IMR-90 (cell line): ENCODE measurements at regions not wholly inside any gene's neighbourhood (a gene's known extent, or its start where the extent isn't known, plus 50 kb on each side); places are given as distances from the start of the nearest gene placed in this dataset.

Experiments
- BHLHE40 ChIP-seq: fragments of 150-350 bp; IDR thresholded peaks from 2 replicates; pipeline ENCODE4 v1.6.1; 2016; ENCODE audit warnings: mild to moderate bottlenecking, low read depth, low read length
- CEBPB ChIP-seq: IDR thresholded peaks from 2 replicates; pipeline ENCODE4 v1.6.1; 2012; ENCODE audit warnings: low read depth, low read length, improper control_type of control experiment
- FOS ChIP-seq: fragments of 150-350 bp; IDR thresholded peaks from 2 replicates; pipeline ENCODE4 v1.6.1; 2016; ENCODE audit warnings: low read depth, low read length
- MAFK ChIP-seq: IDR thresholded peaks from 2 replicates; pipeline ENCODE4 v1.6.1; 2012; ENCODE audit warnings: low read depth, low read length, improper control_type of control experiment
- MXI1 ChIP-seq: IDR thresholded peaks from 2 replicates; pipeline ENCODE4 v1.6.1; 2012; ENCODE audit warnings: low read depth, mild to moderate bottlenecking, low read length, moderate library complexity, borderline replicate concordance
- POLR2A ChIP-seq: IDR thresholded peaks from 2 replicates; pipeline ENCODE4 v1.6.1; 2012; ENCODE audit warnings: mild to moderate bottlenecking, low read depth, low read length
- RAD21 ChIP-seq: IDR thresholded peaks from 2 replicates; pipeline ENCODE4 v1.6.1; 2012; ENCODE audit warnings: low read length, improper control_type of control experiment
- RCOR1 ChIP-seq: IDR thresholded peaks from 2 replicates; pipeline ENCODE4 v1.6.1; 2012; ENCODE audit warnings: mild to moderate bottlenecking, low read length, improper control_type of control experiment; ENCODE audit not compliant: insufficient replicate concordance
- RFX5 ChIP-seq: IDR thresholded peaks from 2 replicates; pipeline ENCODE4 v1.8.0; 2012; ENCODE audit warnings: low read depth, mild to moderate bottlenecking, low read length, moderate library complexity
- SMC3 ChIP-seq: fragments of 150-350 bp; IDR thresholded peaks from 2 replicates; pipeline ENCODE4 v1.6.1; 2016; ENCODE audit warnings: low read depth, mild to moderate bottlenecking, antibody characterized with exemption, low read length, moderate library complexity
- TF ChIP-seq, protein P1 (sequence below): conservative IDR thresholded peaks from 2 replicates; pipeline ENCODE4 v1.5.1; 2012; ENCODE audit warnings: mild to moderate bottlenecking, low read depth, low read length, improper control_type of control experiment
- TF ChIP-seq, protein P2 (sequence below): fragments of 150-350 bp; IDR thresholded peaks from 2 replicates; pipeline ENCODE4 v1.6.1; 2017; ENCODE audit warnings: mild to moderate bottlenecking, antibody characterized with exemption, low read length, low read depth
- TF ChIP-seq, protein P3 (sequence below): fragments of 150-350 bp; IDR thresholded peaks from 2 replicates; pipeline ENCODE4 v1.6.1; 2016; ENCODE audit warnings: low read depth, mild to moderate bottlenecking, low read length, moderate library complexity, borderline replicate concordance

DNA sequence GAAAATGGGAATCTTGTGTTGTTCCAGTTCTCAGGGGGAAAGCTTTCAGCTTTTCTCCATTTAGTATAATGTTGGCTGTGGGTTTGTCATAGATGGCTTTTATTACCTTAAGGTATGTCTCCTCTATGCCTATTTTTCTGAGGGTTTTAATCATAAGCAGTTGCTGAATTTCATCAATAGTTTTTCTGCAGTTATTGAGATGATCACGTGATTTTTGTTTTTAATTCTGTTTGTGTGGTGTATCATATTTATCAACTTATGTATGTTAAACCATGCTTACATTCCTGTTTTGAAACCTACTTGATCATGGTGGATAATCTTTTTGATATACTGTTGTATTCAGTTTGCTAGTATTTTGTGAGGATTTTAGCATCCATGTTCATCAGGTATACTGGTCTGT is 66.8 kb upstream of the CENPE start:
- no peak for TF ChIP-seq SMC3
- no peak for TF ChIP-seq FOS
- TF ChIP-seq, protein P1, sequence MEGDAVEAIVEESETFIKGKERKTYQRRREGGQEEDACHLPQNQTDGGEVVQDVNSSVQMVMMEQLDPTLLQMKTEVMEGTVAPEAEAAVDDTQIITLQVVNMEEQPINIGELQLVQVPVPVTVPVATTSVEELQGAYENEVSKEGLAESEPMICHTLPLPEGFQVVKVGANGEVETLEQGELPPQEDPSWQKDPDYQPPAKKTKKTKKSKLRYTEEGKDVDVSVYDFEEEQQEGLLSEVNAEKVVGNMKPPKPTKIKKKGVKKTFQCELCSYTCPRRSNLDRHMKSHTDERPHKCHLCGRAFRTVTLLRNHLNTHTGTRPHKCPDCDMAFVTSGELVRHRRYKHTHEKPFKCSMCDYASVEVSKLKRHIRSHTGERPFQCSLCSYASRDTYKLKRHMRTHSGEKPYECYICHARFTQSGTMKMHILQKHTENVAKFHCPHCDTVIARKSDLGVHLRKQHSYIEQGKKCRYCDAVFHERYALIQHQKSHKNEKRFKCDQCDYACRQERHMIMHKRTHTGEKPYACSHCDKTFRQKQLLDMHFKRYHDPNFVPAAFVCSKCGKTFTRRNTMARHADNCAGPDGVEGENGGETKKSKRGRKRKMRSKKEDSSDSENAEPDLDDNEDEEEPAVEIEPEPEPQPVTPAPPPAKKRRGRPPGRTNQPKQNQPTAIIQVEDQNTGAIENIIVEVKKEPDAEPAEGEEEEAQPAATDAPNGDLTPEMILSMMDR, result no peak
- no peak for TF ChIP-seq RAD21
- no peak for TF ChIP-seq RFX5
- TF ChIP-seq, protein P2, sequence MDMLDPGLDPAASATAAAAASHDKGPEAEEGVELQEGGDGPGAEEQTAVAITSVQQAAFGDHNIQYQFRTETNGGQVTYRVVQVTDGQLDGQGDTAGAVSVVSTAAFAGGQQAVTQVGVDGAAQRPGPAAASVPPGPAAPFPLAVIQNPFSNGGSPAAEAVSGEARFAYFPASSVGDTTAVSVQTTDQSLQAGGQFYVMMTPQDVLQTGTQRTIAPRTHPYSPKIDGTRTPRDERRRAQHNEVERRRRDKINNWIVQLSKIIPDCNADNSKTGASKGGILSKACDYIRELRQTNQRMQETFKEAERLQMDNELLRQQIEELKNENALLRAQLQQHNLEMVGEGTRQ, result no peak
- no peak for TF ChIP-seq POLR2A
- no peak for TF ChIP-seq CEBPB
- TF ChIP-seq MAFK, result no peak
- TF ChIP-seq, protein P3, sequence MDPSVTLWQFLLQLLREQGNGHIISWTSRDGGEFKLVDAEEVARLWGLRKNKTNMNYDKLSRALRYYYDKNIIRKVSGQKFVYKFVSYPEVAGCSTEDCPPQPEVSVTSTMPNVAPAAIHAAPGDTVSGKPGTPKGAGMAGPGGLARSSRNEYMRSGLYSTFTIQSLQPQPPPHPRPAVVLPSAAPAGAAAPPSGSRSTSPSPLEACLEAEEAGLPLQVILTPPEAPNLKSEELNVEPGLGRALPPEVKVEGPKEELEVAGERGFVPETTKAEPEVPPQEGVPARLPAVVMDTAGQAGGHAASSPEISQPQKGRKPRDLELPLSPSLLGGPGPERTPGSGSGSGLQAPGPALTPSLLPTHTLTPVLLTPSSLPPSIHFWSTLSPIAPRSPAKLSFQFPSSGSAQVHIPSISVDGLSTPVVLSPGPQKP, result no peak
- no peak for TF ChIP-seq MXI1
- TF ChIP-seq BHLHE40, result no peak
- TF ChIP-seq RCOR1, result no peak
